Activated CD8-positive, alpha-beta memory T cell treated with anti-CD3 and anti-CD28 coated beads, Interleukin-2, amount 10 ng/mL, durations not matched to agents 7 days and 5 days (primary cell): ENCODE measurements at regions not wholly inside any gene's neighbourhood (a gene's known extent, or its start where the extent isn't known, plus 50 kb on each side); places are given as distances from the start of the nearest gene placed in this dataset.
"Not testable (repeated sequence)": the region's sequence is repeated elsewhere in the genome, so short reads cannot be mapped to it uniquely, and the experiment has no call there.

Source experiments
- ATAC-seq: fragments of 150-1000 bp; cut with Tn5 transposase; one replicate; pipeline ENCODE4 v1.10.0; 2021; ENCODE audit warnings: moderate library complexity
- CTCF ChIA-PET: fragments of 350-600 bp; sonication (Branson Sonifier 250); formaldehyde crosslinking; loops from one replicate; lab custom pipeline; 2021; ENCODE audit warnings: antibody characterized with exemption; lab: Charles Lee
- DNase-seq: peaks from one replicate; pipeline ENCODE4 v3.0.0-alpha.2; 2020
- H3K27ac Mint-ChIP-seq: one replicate; pipeline ENCODE4 v1.8.0; 2021; ENCODE audit warnings: mild to moderate bottlenecking, mixed read lengths
- H3K27me3 Mint-ChIP-seq: one replicate; pipeline ENCODE4 v1.8.0; 2021; ENCODE audit warnings: mixed read lengths
- H3K36me3 Mint-ChIP-seq: one replicate; pipeline ENCODE4 v1.8.0; 2021; ENCODE audit warnings: mild to moderate bottlenecking, mixed read lengths
- H3K4me1 Mint-ChIP-seq: one replicate; pipeline ENCODE4 v1.8.0; 2021; ENCODE audit warnings: mixed read lengths
- H3K4me3 Mint-ChIP-seq: one replicate; pipeline ENCODE4 v1.8.0; 2021; ENCODE audit warnings: mild to moderate bottlenecking, moderate library complexity, mixed read lengths
- H3K9me3 Mint-ChIP-seq: one replicate; pipeline ENCODE4 v1.8.0; 2022; ENCODE audit warnings: low read depth, mixed read lengths

GRCh38 chr2:236781933-236782816, 212.6 kb downstream of the ACKR3 start:
- Mint-ChIP-seq H3K9me3 (no peaks in the 10 kb centered on the region), H3K4me3 (no peak overlapping the region), H3K27me3 (peaks cover 6% of the 10 kb centered on the region), H3K27ac (no peak overlapping the region), H3K36me3 (no peaks in the 10 kb centered on the region), H3K4me1 (no peaks in the 10 kb centered on the region)
- CTCF ChIA-PET = no interaction called here
- ATAC-seq (no peak), DNase-seq (no peak)

GRCh38 chr2:236782938-236783337, 213.3 kb downstream of the ACKR3 start:
- ATAC-seq = no peak
- Mint-ChIP-seq H3K27me3 (peaks cover 6% of the 10 kb centered on the region), H3K4me3 (no peak overlapping the region), H3K4me1 (no peaks in the 10 kb centered on the region), H3K36me3 (no peaks in the 10 kb centered on the region), H3K27ac (no peak overlapping the region), H3K9me3 (peaks cover 2% of the 10 kb centered on the region)
- CTCF ChIA-PET = no interaction called here
- no peak for DNase-seq

GRCh38 chr2:236783417-236784020, 213.9 kb downstream of the ACKR3 start:
- Mint-ChIP-seq H3K4me1 (no peaks in the 10 kb centered on the region), H3K36me3 (no peaks in the 10 kb centered on the region), H3K9me3 (peaks cover 2% of the 10 kb centered on the region), H3K27ac (no peak overlapping the region), H3K27me3 (peaks cover 6% of the 10 kb centered on the region), H3K4me3 (no peak overlapping the region)
- DNase-seq (no peak), ATAC-seq (no peak)
- CTCF ChIA-PET = no interaction called here

- Mint-ChIP-seq H3K9me3 (peaks cover 2% of the 10 kb centered on the region), H3K4me3 (no peak overlapping the region), H3K27ac (no peak overlapping the region), H3K4me1 (no peaks in the 10 kb centered on the region), H3K36me3 (no peaks in the 10 kb centered on the region), H3K27me3 (peaks cover 10% of the 10 kb centered on the region)
- no peak for ATAC-seq
- CTCF ChIA-PET = no interaction called here
- no peak for DNase-seq
Observed at GRCh38 chr2:236785611-236786057, 216.0 kb downstream of the ACKR3 start.

GRCh38 chr2:236786751-236787150, 217.1 kb downstream of the ACKR3 start:
- H3K27me3 Mint-ChIP-seq = peaks cover 10% of the 10 kb centered on the region
- DNase-seq = no peak
- no peak overlapping the region for H3K4me3 Mint-ChIP-seq
- no peak overlapping the region for H3K27ac Mint-ChIP-seq
- no peak for ATAC-seq
- H3K4me1 Mint-ChIP-seq = no peaks in the 10 kb centered on the region
- CTCF ChIA-PET = no interaction called here
- H3K9me3 Mint-ChIP-seq = peaks cover 2% of the 10 kb centered on the region
- no peaks in the 10 kb centered on the region for H3K36me3 Mint-ChIP-seq

- not testable (repeated sequence) for H3K27ac Mint-ChIP-seq
Observed at GRCh38 chr2:236787376-236787775, 217.8 kb downstream of the ACKR3 start.

GRCh38 chr2:236787885-236788284, 218.3 kb downstream of the ACKR3 start:
- Mint-ChIP-seq H3K27ac (no peak overlapping the region), H3K9me3 (peaks cover 2% of the 10 kb centered on the region), H3K27me3 (peaks cover 7% of the 10 kb centered on the region), H3K4me1 (no peaks in the 10 kb centered on the region), H3K4me3 (no peak overlapping the region), H3K36me3 (no peaks in the 10 kb centered on the region)
- CTCF ChIA-PET = no interaction called here
- no peak for DNase-seq
- ATAC-seq = no peak

More at GRCh38 chr2:236787376-236787775, 217.8 kb downstream of the ACKR3 start:
- H3K4me3 Mint-ChIP-seq, DNase-seq, ATAC-seq, H3K9me3 Mint-ChIP-seq, CTCF ChIA-PET, H3K4me1 Mint-ChIP-seq, H3K27me3 Mint-ChIP-seq, H3K36me3 Mint-ChIP-seq: not testable (repeated sequence)

- ATAC-seq (no peak), DNase-seq (no peak)
- Mint-ChIP-seq H3K27me3 (peaks cover 8% of the 10 kb centered on the region), H3K9me3 (peaks cover 2% of the 10 kb centered on the region), H3K36me3 (no peaks in the 10 kb centered on the region), H3K27ac (no peak overlapping the region), H3K4me3 (no peak overlapping the region), H3K4me1 (no peaks in the 10 kb centered on the region)
- CTCF ChIA-PET = no interaction called here
Observed at GRCh38 chr2:236790963-236791362, 221.3 kb downstream of the ACKR3 start.

GRCh38 chr2:236793023-236794011, 223.7 kb downstream of the ACKR3 start:
- DNase-seq (no peak), ATAC-seq (no peak)
- no peak overlapping the region for H3K27ac Mint-ChIP-seq
- peaks cover 11% of the 10 kb centered on the region for H3K27me3 Mint-ChIP-seq
- H3K4me3 Mint-ChIP-seq = no peak overlapping the region
- CTCF ChIA-PET = no interaction called here
- H3K36me3 Mint-ChIP-seq = no peaks in the 10 kb centered on the region
- H3K9me3 Mint-ChIP-seq = no peaks in the 10 kb centered on the region
- no peaks in the 10 kb centered on the region for H3K4me1 Mint-ChIP-seq

GRCh38 chr2:236794176-236794957, 224.7 kb downstream of the ACKR3 start:
- CTCF ChIA-PET = no interaction called here
- ATAC-seq = no peak

GRCh38 chr2:236795169-236795860, 225.7 kb downstream of the ACKR3 start:
- H3K27me3 Mint-ChIP-seq = peaks cover 7% of the 10 kb centered on the region
- no peaks in the 10 kb centered on the region for H3K36me3 Mint-ChIP-seq
- H3K4me3 Mint-ChIP-seq = no peak overlapping the region
- ATAC-seq (no peak), DNase-seq (no peak)
- no peak overlapping the region for H3K27ac Mint-ChIP-seq
- CTCF ChIA-PET = no interaction called here
- no peaks in the 10 kb centered on the region for H3K4me1 Mint-ChIP-seq
- H3K9me3 Mint-ChIP-seq = no peaks in the 10 kb centered on the region

More at GRCh38 chr2:236794176-236794957, 224.7 kb downstream of the ACKR3 start:
- Mint-ChIP-seq H3K4me3 (no peak overlapping the region), H3K9me3 (no peaks in the 10 kb centered on the region), H3K4me1 (no peaks in the 10 kb centered on the region), H3K27ac (no peak overlapping the region), H3K36me3 (no peaks in the 10 kb centered on the region), H3K27me3 (peaks cover 10% of the 10 kb centered on the region)
- no peak for DNase-seq

- Mint-ChIP-seq H3K27me3 (peaks cover 7% of the 10 kb centered on the region), H3K4me1 (no peaks in the 10 kb centered on the region), H3K36me3 (no peaks in the 10 kb centered on the region), H3K9me3 (no peaks in the 10 kb centered on the region), H3K4me3 (no peak overlapping the region), H3K27ac (no peak overlapping the region)
- no peak for ATAC-seq
- no peak for DNase-seq
- CTCF ChIA-PET = no interaction called here
Observed at GRCh38 chr2:236795861-236796219, 226.2 kb downstream of the ACKR3 start.
